ENCODE measurements at regions not wholly inside any gene's neighbourhood (a gene's known extent, or its start where the extent isn't known, plus 50 kb on each side); places are given as distances from the start of the nearest gene placed in this dataset.
"Not testable (repeated sequence)": the region's sequence is repeated elsewhere in the genome, so short reads cannot be mapped to it uniquely, and the experiment has no call there.

GRCh38 chr9:111092167-111092566 lies 53.9 kb upstream of the LPAR1 start:
- DNase-seq (ENCODE audit: low read depth in 2 of 2): not testable (repeated sequence)

Measured in fibroblast of skin of left biceps (primary cell).